Thyroid gland (tissue), 4 donors: ENCODE measurements at regions not wholly inside any gene's neighbourhood (a gene's known extent, or its start where the extent isn't known, plus 50 kb on each side); places are given as distances from the start of the nearest gene placed in this dataset.

Experiments
- DNase-seq, 2 donors: peaks; one replicate each; pipeline ENCODE4 v3.0.0-alpha.2; 2019
- H3K27ac ChIP-seq, 3 donors: fragments of 200-600 bp; sonication (generic); 1 replicate in 2 of 3; 2 replicates in 1 of 3; pipeline ENCODE4 v1.5.1; 2016 to 2019; ENCODE audit warnings: mild to moderate bottlenecking in 1 of 3, moderate library complexity in 1 of 3
- H3K27me3 ChIP-seq: fragments of 200-600 bp; sonication (generic); one replicate; pipeline ENCODE4 v1.5.1; 2019
- H3K36me3 ChIP-seq, 2 donors: fragments of 200-600 bp; sonication (generic); one replicate each; pipeline ENCODE4 v1.5.1; 2016 to 2019
- H3K4me1 ChIP-seq, 2 donors: fragments of 200-600 bp; sonication (generic); one replicate each; pipeline ENCODE4 v1.5.1; 2017 to 2019
- H3K4me3 ChIP-seq, 3 donors: fragments of 200-600 bp; sonication (generic); replicated peaks in 1 of 3; 1 replicate in 2 of 3; 2 replicates in 1 of 3; pipeline ENCODE4 v1.5.1; 2016; ENCODE audit warnings: mild to moderate bottlenecking in 1 of 3
- H3K9me3 ChIP-seq: fragments of 200-600 bp; sonication (generic); one replicate; pipeline ENCODE4 v1.5.1; 2017
- POLR2A ChIP-seq, 2 donors: fragments of 450-650 bp; IDR thresholded peaks; one replicate each; pipeline ENCODE4 v1.6.1; 2017; ENCODE audit warnings: antibody characterized with exemption in 2 of 2, mild to moderate bottlenecking in 2 of 2, moderate library complexity in 1 of 2
- WGBS, 2 donors: methylation state at CpG; one replicate each; pipeline ENCODE4 v1.1.5; 2017; 5-methylcytosine and 5-hydroxymethylcytosine counted together
- intact Hi-C: fragments of 100-400 bp; cut with DNase I; formaldehyde crosslinking; loops from one replicate; pipeline ENCODE4 v1.15.1; 2023
- TF ChIP-seq, protein P1 (sequence below), 6 experiments: fragments of 200-600 bp in 3 of 6; fragments of 450-650 bp in 3 of 6; sonication (generic) in 3 of 6; IDR thresholded peaks; one replicate each; pipeline ENCODE4 v1.5.1; 2016 to 2019; ENCODE audit warnings: antibody characterized with exemption in 6 of 6, mild to moderate bottlenecking in 2 of 6, inconsistent platforms in 1 of 6, moderate library complexity in 1 of 6

DNA sequence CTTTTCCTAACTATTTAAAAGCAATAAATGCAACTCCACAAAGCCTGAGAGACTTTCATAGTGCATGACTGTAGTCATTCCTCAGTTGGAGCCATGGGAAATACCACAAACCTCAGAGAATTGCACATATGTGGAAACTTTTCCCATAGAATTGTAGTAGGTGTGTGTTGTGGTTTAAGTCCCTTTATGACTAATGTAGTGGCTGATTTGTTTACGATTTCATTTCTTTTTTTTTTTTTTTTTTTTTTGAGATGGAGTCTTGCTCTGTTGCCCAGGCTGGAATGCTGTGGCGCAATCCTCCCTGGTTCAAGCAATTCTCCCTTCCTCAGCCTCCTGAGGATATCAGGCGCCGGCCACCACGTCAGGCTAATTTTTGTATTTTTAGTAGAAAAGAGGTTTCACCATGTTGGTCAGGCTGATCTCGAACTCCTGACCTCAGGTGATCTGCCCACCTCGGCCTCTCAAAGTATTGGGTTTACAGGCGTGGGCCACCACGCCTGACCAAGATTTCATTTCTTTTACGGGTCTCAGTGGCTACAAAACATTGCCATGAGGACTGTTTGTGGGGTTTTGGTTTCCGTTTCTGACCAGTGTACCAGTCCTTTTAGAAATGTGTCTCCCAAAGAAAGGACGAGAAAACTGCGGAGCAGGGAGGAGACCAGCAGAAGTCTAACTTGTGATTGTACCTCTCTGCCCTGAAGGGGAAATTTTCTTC is 212.1 kb upstream of the MARCKS start:
- DNase-seq = no peak
- TF ChIP-seq POLR2A (IDR thresholded peaks at IDR 0.05) = no peak
- TF ChIP-seq, protein P1, sequence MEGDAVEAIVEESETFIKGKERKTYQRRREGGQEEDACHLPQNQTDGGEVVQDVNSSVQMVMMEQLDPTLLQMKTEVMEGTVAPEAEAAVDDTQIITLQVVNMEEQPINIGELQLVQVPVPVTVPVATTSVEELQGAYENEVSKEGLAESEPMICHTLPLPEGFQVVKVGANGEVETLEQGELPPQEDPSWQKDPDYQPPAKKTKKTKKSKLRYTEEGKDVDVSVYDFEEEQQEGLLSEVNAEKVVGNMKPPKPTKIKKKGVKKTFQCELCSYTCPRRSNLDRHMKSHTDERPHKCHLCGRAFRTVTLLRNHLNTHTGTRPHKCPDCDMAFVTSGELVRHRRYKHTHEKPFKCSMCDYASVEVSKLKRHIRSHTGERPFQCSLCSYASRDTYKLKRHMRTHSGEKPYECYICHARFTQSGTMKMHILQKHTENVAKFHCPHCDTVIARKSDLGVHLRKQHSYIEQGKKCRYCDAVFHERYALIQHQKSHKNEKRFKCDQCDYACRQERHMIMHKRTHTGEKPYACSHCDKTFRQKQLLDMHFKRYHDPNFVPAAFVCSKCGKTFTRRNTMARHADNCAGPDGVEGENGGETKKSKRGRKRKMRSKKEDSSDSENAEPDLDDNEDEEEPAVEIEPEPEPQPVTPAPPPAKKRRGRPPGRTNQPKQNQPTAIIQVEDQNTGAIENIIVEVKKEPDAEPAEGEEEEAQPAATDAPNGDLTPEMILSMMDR (IDR thresholded peaks at IDR 0.05) = no peak
- H3K36me3 ChIP-seq = no peaks in the 10 kb centered on the region
- intact Hi-C loops = no loop called here
- no peak overlapping the region for H3K27ac ChIP-seq
- no peak overlapping the region for H3K4me3 ChIP-seq
- peaks cover 4 to 5% of the 10 kb centered on the region in 2 donors for H3K4me1 ChIP-seq
- H3K9me3 ChIP-seq = no peaks in the 10 kb centered on the region
- no peaks in the 10 kb centered on the region for H3K27me3 ChIP-seq
- 95 to 98% methylated on average over 13 of the region's 13 CpGs for WGBS, 2 donors

DNA sequence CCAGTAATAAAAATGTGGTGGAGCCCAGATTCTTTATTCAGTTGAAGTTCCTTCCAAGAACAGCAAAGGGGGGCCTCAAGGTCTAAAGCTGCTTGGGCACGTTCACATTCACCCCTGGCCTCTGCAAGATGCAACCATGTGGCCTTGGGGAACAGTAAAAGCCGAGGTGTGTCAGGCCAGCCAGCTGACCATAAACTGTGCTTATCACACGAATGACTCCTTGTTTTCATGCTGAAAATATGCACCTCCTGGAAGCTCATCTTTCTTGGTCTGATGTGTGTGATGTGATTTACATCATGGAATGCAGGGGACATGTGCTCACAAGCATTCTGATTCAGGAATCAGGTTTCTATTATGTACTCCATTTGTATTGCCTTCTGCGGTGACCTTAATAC is 211.6 kb upstream of the MARCKS start:
- 83 to 87% methylated on average over 4 of the region's 4 CpGs for WGBS, 2 donors
- DNase-seq = no peak
- no peaks in the 10 kb centered on the region for H3K27me3 ChIP-seq
- H3K27ac ChIP-seq = no peak overlapping the region
- TF ChIP-seq POLR2A (IDR thresholded peaks at IDR 0.05) = no peak
- TF ChIP-seq, protein P1 (IDR thresholded peaks at IDR 0.05) = no peak
- no peaks in the 10 kb centered on the region for H3K9me3 ChIP-seq
- H3K4me1 ChIP-seq = peaks cover 4 to 5% of the 10 kb centered on the region in 2 donors
- no peaks in the 10 kb centered on the region for H3K36me3 ChIP-seq
- intact Hi-C loops = no loop called here
- H3K4me3 ChIP-seq = no peak overlapping the region

DNA sequence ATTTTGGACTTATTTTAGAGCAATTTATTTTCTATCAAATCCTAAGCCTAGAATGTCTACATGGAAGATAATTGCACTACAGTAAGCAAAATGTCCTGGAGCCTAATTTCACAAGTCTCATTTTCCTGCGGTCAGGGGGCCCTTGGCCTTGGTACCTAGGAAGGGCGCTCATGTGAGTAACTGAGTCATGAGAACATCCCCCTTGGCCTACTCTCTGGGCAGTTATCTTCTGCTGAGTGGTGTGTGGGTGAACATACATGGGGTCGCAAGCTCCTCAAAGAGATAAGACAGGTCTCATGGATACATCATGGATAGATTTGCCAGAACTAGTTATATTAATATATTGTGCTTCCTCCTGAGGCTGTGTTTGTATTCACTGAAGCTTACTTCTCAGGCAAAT is 211.2 kb upstream of the MARCKS start:
- Histone ChIP-seq H3K4me1 (peaks cover 4 to 5% of the 10 kb centered on the region in 2 donors), H3K4me3 (no peak overlapping the region), H3K27ac (no peak overlapping the region), H3K36me3 (no peaks in the 10 kb centered on the region), H3K9me3 (no peaks in the 10 kb centered on the region), H3K27me3 (no peaks in the 10 kb centered on the region)
- WGBS, 2 donors = 91 to 93% methylated on average over 3 of the region's 3 CpGs
- DNase-seq = no peak
- intact Hi-C loops = no loop called here
- TF ChIP-seq, protein P1 (IDR thresholded peaks at IDR 0.05) = no peak
- no peak for TF ChIP-seq POLR2A (IDR thresholded peaks at IDR 0.05)

DNA sequence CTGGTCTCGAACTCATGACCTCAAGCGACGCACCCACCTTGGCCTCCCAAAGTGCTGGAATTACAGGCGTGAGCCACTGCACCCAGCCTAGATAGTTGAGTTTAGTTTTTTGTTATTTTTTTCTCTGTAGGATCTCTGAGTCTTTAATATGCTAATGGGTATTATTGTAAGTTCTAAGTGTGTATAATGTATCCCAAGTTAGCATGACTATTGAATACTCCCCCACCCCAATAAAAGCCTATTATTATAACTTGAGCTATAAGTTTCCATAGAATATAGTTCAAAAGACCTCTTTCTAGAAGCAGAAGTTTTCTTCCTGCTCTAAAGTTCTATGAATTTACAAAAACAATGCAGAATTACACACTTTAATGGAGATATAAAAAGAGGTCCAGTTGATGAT is 210.4 kb upstream of the MARCKS start:
- 71 to 72% methylated on average over 4 of the region's 4 CpGs for WGBS, 2 donors
- TF ChIP-seq, protein P1 (IDR thresholded peaks at IDR 0.05) = no peak
- no peak for TF ChIP-seq POLR2A (IDR thresholded peaks at IDR 0.05)
- intact Hi-C loops = no loop called here

GRCh38 chr6:113647143-113647889 is 209.8 kb upstream of the MARCKS start:
- Histone ChIP-seq H3K36me3 (no peaks in the 10 kb centered on the region), H3K27me3 (no peaks in the 10 kb centered on the region), H3K4me3 (no peak overlapping the region), H3K9me3 (no peaks in the 10 kb centered on the region), H3K4me1 (peaks cover 4 to 5% of the 10 kb centered on the region in 2 donors), H3K27ac (no peak overlapping the region)
- no peak for TF ChIP-seq POLR2A (IDR thresholded peaks at IDR 0.05)
- TF ChIP-seq, protein P1 (IDR thresholded peaks at IDR 0.05) = no peak
- 92 to 95% methylated on average over 4 of the region's 4 CpGs for WGBS, 2 donors
- intact Hi-C loops = no loop called here
- DNase-seq = no peak

More for the DNA sequence above, 210.4 kb upstream of the MARCKS start:
- DNase-seq = no peak
- peaks cover 4 to 5% of the 10 kb centered on the region in 2 donors for H3K4me1 ChIP-seq
- H3K27me3 ChIP-seq = no peaks in the 10 kb centered on the region
- no peaks in the 10 kb centered on the region for H3K9me3 ChIP-seq
- H3K4me3 ChIP-seq = no peak overlapping the region
- no peak overlapping the region for H3K27ac ChIP-seq
- H3K36me3 ChIP-seq = no peaks in the 10 kb centered on the region
